ENCODE measurements at regions not wholly inside any gene's neighbourhood (a gene's known extent, or its start where the extent isn't known, plus 50 kb on each side); places are given as distances from the start of the nearest gene placed in this dataset.
A peak's percentile ranks its signal among the peaks of the same experiment; 100 is the strongest.

DNA sequence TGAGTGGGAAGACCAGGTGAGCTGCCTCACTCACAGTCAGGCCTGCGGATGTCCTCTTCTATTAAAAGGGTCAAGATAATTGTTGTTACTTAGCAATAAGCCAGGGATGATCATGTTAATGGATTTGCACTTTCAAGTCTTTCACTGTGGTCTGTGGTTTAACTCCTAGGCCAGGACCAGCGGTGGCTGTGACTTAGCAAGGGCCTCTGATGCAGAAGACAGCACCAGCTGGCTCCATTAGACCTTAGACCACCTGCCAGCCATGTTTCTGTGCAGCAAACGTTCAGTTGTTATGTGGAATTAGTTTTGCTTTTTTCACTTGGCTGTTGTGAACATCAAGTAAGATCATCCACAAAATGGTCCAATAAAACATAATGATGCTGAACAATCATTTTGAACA, 537.3 kb downstream of the TNS3 start:
- POLR2A ChIA-PET: no interaction called here

DNA sequence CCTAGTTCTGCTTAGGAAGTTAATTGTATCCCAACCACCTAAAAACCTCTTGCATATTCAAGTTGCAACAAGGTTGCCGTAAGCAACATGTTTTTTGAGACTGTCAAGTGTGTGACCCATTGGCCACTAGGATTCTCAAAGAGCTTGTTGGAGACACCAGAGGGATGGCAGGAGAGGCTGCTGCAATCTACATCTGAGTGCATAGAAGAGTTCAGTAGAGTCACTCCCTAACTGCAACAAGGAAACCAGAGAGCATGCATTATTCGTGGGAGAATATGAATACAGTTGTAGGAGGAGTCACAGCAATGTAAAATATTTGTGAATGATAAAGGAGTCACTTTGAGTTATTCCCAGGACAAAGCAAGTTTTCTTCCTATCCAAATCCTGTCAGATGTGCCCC, 538.6 kb downstream of the TNS3 start:
- no peak for DNase-seq (ENCODE audit: low spot score)
- Histone ChIP-seq H4K20me1 (ENCODE audit: insufficient read depth, low read length) (no peaks in the 10 kb centered on the region), H3K27ac (ENCODE audit: low read depth, low read length, poor library complexity, severe bottlenecking) (no peak overlapping the region), H3K4me1 (ENCODE audit: insufficient read depth, low read length, poor library complexity, severe bottlenecking) (peaks cover 4% of the 10 kb centered on the region), H3K79me2 (ENCODE audit: insufficient read depth, low read depth, low read length) (no peaks in the 10 kb centered on the region), H2AFZ (ENCODE audit: low read length) (no peak overlapping the region), H3K4me2 (ENCODE audit: low read length) (no peak overlapping the region), H3K36me3 (ENCODE audit: insufficient read depth, low read length) (no peaks in the 10 kb centered on the region), H3K9me3 (ENCODE audit: low read length) (no peaks in the 10 kb centered on the region), H3K9me2 (ENCODE audit: insufficient read depth, low read length) (no peaks in the 10 kb centered on the region), H3K4me3 (ENCODE audit: low read depth, low read length, poor library complexity, severe bottlenecking) (no peak overlapping the region)
- POLR2A ChIA-PET: no interaction called here
- BruUV-seq (replicated peaks): no TSS peak
- TF ChIP-seq EZH2phosphoT487 (IDR thresholded peaks at IDR 0.05; ENCODE audit: borderline replicate concordance, low read depth, low read length) (no peak), CTCF (conservative IDR thresholded peaks at IDR 0.05; ENCODE audit: low read length) (no peak)
- CTCF ChIA-PET (ENCODE audit: unreplicated experiment): no interaction called here
- intact Hi-C loops (cut with micrococcal nuclease; ENCODE audit: unreplicated experiment): no loop called here

More for the DNA sequence above, 537.3 kb downstream of the TNS3 start:
- no peaks in the 10 kb centered on the region for H3K9me2 ChIP-seq (ENCODE audit: insufficient read depth, low read length)
- TF ChIP-seq CTCF (conservative IDR thresholded peaks at IDR 0.05; ENCODE audit: low read length) (no peak), EZH2phosphoT487 (IDR thresholded peaks at IDR 0.05; ENCODE audit: borderline replicate concordance, low read depth, low read length) (no peak)
- intact Hi-C loops (cut with micrococcal nuclease; ENCODE audit: unreplicated experiment): no loop called here
- H2AFZ ChIP-seq (ENCODE audit: low read length): no peak overlapping the region
- DNase-seq (ENCODE audit: low spot score): peak; percentile 18
- BruUV-seq (replicated peaks): no TSS peak
- no peaks in the 10 kb centered on the region for H4K20me1 ChIP-seq (ENCODE audit: insufficient read depth, low read length)
- H3K4me2 ChIP-seq (ENCODE audit: low read length): no peak overlapping the region
- H3K4me1 ChIP-seq (ENCODE audit: insufficient read depth, low read length, poor library complexity, severe bottlenecking): no peaks in the 10 kb centered on the region
- H3K9me3 ChIP-seq (ENCODE audit: low read length): no peaks in the 10 kb centered on the region
- no peaks in the 10 kb centered on the region for H3K79me2 ChIP-seq (ENCODE audit: insufficient read depth, low read depth, low read length)
- no peak overlapping the region for H3K4me3 ChIP-seq (ENCODE audit: low read depth, low read length, poor library complexity, severe bottlenecking)
- H3K36me3 ChIP-seq (ENCODE audit: insufficient read depth, low read length): no peaks in the 10 kb centered on the region
- no peak overlapping the region for H3K27ac ChIP-seq (ENCODE audit: low read depth, low read length, poor library complexity, severe bottlenecking)
- CTCF ChIA-PET (ENCODE audit: unreplicated experiment): no interaction called here

GRCh38 chr7:47042669-47043068, 539.2 kb downstream of the TNS3 start:
- ChIA-PET CTCF (ENCODE audit: unreplicated experiment) (no interaction called here), POLR2A (no interaction called here)
- intact Hi-C loops (cut with micrococcal nuclease; ENCODE audit: unreplicated experiment): no loop called here
- H3K9me2 ChIP-seq (ENCODE audit: insufficient read depth, low read length): no peaks in the 10 kb centered on the region
- no peak overlapping the region for H3K27ac ChIP-seq (ENCODE audit: low read depth, low read length, poor library complexity, severe bottlenecking)
- BruUV-seq (replicated peaks): no TSS peak
- TF ChIP-seq EZH2phosphoT487 (IDR thresholded peaks at IDR 0.05; ENCODE audit: borderline replicate concordance, low read depth, low read length) (no peak), CTCF (conservative IDR thresholded peaks at IDR 0.05; ENCODE audit: low read length) (no peak)
- peaks cover 4% of the 10 kb centered on the region for H3K4me1 ChIP-seq (ENCODE audit: insufficient read depth, low read length, poor library complexity, severe bottlenecking)
- H3K4me3 ChIP-seq (ENCODE audit: low read depth, low read length, poor library complexity, severe bottlenecking): no peak overlapping the region
- H3K9me3 ChIP-seq (ENCODE audit: low read length): no peaks in the 10 kb centered on the region
- H2AFZ ChIP-seq (ENCODE audit: low read length): no peak overlapping the region
- no peak overlapping the region for H3K4me2 ChIP-seq (ENCODE audit: low read length)
- no peaks in the 10 kb centered on the region for H3K79me2 ChIP-seq (ENCODE audit: insufficient read depth, low read depth, low read length)
- no peaks in the 10 kb centered on the region for H3K36me3 ChIP-seq (ENCODE audit: insufficient read depth, low read length)
- no peaks in the 10 kb centered on the region for H4K20me1 ChIP-seq (ENCODE audit: insufficient read depth, low read length)
- no peak for DNase-seq (ENCODE audit: low spot score)
